Epidermal melanocyte (primary cell): ENCODE measurements at regions not wholly inside any gene's neighbourhood (a gene's known extent, or its start where the extent isn't known, plus 50 kb on each side); places are given as distances from the start of the nearest gene placed in this dataset.

Experiments
- DNase-seq: peaks from one replicate; pipeline ENCODE4 v3.0.0; 2011; ENCODE audit warnings: low spot score; ENCODE audit not compliant: insufficient read length

DNA sequence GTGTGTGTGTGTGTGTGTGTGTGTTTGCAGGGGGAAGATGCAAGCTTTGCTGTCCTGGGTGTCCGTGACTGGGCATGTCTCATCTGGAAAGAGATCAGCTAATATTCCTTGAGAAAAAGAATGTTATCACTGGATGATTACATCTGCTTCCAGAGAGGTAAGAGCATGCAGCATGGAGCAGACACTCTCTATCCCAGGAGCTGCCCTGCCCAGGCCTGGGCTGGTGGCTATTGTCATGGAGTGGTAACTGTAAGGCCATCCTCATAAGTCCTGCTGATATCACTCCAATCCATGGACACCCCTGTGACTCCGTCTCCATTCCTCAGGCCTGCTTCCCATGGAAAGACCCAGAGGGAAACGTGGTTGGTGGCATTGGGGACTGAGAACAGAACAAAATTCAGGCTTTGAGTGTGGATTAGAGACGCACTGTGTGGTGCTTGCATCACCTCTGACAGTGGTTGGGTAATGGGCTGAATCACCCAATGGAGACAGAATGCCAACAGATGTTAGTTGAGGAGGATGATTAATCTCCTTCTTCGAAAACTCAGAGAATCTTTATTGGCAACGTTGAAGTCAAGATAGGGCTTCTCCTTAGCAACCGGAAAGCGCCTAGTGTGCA, 52.0 kb upstream of the KCNIP1 start:
- peak; percentile 50 for DNase-seq

DNA sequence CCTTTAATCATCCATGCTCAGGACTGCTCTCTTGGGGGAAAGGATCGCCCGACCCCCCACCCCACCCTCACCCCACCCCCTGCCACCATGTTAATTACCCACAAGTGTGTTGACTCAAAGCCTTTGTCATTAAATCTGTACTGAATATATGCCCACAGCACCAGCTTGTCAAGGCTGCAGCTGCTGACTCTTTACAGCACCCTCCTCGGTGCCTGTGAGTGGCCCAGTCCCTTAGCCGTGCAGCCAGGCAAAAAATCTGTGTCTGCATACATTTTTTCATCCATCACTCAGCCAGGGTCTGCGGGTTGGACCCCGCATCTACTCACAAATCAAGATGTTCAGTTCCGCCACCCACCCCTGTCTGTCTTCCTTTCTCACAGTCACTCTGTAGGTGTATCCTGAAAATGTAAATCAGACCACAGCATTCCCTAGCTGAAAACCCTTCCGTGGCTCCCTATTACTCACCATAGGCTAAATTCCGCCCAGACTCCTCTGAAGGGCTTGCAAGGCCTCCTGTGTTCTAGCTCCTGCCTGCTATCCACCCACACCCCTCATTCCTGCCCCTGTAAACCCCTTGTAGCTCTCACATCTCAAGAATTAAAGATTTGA, 53.7 kb upstream of the KCNIP1 start:
- DNase-seq = no peak

DNA sequence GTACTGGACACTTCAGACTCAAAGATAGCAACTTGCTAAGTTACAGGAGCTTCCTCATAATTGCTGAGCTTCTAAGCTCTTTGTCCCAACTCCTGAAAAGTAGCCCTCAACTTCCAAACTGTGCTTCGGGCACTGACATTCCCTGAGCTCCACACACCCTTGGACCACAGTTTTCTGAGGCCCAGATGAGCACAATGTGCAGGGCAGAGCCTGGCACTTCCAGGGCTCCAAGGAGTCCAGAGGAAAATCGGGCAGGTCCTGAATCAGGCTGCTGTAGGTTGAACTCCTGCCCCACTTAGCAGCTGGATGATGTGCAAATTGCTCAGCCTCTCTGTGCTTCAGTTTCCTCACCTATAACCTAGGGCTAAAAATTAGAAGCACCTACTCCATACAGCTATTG, 54.6 kb upstream of the KCNIP1 start:
- DNase-seq = no peak

DNA sequence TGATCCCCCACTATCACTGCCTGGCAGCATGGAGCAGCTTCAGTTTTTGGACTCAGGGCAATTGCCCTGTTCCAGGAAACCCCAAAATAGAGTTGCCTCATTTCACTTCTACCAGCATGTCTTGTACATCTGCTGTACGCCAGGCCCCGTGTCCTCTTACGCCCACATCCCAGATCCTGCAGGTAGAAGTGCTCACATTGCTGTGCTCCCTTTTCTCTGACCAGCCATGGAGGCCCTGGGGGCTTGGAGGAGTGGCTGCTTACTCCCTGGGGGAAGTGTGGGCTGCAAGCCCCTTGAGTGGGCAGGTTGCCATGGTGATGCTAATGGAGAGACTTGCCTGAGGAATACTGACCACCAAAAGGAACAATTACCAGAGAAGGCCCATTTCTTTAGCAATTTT, 55.6 kb upstream of the KCNIP1 start:
- DNase-seq = no peak

DNA sequence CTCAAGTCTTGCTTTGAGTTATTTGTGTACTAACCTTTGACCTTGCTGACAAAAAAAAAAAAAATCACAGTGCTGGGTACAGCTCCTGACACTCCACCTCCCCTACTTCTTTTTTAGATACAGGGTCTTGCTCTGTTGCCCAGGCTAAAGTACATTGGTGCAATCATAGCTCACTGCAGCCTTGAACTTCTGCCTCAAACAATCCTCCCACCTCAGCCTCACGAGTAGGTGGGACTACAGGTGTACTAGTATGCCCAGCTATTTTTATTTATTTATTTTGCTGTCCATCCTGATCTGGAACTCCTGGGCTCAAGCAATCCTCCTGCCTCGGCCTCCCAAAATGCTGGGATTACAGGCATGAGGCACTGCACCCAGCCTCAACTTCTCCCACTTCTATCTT, 57.2 kb upstream of the KCNMB1 start:
- no peak for DNase-seq

DNA sequence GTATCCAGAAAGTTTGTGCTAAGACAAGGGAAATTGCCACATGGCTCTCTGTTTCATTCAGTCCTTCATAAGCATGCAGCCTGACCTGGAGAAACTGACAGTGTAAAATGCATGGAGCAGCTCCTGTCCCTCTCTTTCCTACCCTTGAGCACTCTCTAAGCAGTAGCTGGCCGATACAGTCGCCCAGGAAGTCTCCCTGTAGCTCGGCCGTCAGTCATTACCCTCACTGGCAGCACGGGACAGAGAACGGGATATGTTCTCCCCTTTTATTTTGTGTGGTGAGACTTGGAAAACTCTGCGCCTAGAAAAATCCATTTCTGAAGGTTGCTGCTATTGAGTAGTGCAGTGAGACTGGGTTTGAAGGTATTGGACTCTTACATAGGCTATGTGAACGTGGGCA, 56.8 kb upstream of the KCNMB1 start:
- no peak for DNase-seq

DNA sequence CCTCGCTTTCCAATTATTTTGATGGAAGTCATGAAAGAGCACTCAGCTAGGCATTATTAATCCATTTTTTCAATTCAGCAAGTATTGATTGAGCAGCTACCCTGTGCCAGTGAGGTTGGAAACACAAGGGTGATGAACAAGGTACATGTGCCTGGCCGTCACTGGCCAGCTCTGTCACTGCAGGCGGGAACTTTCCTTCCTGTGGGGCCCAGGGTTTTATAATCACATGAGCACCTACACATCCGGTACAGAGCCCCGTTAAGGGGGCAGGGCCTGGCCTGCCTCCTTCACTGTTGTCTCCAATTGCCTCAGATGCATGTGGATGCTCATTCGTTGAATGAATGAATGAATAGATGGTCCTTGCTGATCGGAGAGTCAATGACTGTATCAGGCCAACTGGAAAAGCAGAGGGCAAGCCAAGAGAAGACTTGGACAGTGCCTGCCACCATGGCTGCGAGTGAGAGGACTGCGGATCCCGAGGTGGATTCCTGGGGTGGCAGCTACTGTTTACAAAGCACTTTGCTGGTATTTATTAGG, 55.9 kb upstream of the KCNMB1 start:
- no peak for DNase-seq

DNA sequence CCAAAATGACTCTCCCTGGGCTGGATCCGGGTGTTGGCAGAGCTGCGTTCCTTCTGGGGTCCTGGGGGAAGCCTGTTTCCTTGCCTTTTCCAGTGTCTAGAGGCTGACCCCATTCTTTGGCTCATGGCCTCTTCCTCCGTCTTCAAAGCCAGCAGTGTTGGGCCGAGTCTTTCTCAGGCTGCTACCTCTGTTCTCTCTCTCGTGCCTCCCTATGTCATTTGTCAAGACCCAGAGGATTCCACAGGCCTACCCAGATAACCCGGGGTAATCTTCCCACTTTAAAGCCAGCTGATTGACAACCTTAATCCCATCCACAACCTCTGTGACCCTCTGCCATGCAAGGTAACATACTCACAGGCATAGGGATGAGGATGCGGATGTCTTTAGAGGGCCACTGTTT, 55.0 kb upstream of the KCNMB1 start:
- DNase-seq = no peak

DNA sequence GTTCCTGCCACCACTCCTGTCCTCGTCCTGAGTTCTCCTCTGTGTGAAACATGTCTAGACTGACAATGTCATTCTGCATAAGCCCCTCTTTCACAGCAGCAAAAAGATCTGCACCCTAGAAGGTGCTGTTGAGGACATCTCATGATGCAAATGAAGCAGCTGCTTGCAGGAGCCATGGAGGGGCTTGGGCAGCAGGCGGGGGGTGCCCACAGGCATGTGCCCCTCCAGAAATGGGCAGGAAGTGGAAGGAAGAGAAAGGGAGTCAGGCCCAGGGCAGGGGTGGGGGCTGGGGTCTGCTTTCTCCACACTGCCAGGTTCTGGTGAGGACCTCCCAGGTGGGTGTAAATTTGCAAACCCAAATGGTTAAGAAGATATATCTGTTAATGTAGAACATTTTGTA, 54.5 kb upstream of the KCNMB1 start:
- DNase-seq = no peak

DNA sequence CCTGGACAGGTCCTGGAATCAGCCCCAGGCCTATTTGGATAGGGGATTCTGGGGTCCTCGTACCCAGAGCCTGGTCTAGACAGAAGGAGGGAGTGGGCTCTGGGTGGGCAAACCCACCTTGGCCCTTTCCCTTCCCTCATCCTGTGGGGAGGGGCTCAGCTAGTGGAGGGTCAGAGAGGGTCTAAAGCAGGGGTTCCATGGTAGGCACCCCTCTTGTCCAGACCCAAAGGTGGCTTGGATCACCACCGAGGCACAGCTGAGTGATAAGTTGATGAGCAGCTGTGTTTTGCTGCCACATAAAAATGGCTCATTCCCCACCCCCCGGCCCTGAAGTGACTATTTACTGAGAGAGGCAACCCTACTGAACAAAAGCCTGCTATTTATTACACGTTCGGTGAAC, 53.8 kb upstream of the KCNMB1 start:
- DNase-seq = no peak

DNA sequence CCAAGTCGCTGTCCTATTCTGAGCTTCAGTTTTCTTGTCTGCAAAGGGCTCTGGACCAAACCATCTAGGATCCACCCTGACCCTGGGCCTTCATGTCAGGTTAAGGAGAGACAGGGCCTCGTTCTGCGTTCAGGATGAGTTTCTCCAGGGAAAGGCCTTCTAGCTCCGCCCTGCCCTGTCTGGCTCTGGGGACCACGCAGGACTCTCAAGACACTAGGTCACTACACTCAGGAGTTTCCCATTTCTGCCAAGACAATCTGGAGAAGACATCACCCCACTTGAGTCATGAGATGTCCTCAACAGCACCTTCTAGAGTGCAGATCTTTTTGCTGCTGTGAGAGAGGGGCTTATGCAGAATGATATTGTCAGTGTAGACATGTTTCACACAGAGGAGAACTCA, 53.2 kb upstream of the KCNMB1 start:
- no peak for DNase-seq

DNA sequence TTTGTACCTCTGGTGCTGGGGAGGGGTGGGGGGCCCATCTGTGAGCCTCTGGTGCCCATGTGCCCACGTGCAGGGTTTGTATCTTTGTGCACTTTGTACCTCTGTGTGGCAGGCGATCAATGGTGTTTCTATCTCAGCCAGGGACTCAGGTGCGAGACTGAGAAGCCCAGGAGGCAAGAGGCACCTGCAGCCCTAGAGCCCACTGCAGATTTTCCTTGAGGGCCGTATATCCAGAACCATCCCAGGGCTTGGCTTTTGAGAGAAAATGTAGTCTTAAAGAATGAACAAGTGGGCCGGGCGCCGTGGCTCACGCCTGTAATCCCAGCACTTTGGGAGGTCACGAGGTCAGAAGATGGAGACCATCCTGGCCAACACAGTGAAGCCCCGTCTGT, 52.2 kb upstream of the KCNMB1 start:
- DNase-seq = no peak

DNA sequence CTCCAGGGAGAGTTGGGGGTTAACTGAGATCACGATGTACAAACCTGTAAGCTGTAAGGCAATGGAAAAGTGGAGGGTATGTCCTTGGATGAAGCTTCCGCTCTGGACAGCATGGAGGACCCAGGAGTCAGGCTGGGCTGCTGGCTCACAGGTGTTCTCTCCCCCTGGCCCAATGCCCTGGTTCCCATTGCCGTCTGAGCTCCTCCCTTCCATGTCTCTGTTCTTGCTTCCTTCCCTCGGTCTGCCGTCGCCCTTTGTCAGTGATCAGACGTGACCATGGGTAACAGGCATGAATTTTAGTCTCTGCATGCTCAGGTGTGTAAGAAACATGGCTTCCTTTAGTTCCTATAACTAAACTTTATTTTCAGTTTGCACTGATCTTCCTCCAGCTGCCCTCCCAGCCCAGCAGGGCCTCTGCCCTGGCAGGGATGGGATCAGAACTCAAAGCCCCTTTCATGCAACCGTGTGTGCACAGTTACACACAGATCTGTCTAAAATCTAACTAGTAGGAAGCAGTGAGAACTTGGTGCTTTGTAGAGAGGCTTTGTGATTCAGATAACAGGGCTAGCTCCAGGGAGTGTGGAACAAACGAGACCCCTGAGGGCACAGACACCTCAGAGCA, 51.7 kb upstream of the KCNMB1 start:
- DNase-seq = no peak

DNA sequence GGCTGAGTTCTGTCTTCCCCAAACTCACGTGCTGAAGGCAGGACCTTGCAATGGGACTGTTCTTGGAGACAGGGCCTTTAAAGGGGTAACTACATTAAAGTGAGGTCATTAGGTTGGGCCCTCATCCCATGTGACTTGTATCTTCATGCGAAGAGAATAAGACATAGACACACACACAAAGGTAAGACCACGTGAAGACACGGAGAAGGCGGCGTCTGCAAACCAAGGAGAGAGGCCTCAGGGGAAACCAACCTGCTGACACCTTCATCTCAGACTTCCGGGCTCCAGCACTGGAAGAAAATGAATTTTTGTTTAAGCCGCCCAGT, 50.7 kb upstream of the KCNMB1 start:
- no peak for DNase-seq

DNA sequence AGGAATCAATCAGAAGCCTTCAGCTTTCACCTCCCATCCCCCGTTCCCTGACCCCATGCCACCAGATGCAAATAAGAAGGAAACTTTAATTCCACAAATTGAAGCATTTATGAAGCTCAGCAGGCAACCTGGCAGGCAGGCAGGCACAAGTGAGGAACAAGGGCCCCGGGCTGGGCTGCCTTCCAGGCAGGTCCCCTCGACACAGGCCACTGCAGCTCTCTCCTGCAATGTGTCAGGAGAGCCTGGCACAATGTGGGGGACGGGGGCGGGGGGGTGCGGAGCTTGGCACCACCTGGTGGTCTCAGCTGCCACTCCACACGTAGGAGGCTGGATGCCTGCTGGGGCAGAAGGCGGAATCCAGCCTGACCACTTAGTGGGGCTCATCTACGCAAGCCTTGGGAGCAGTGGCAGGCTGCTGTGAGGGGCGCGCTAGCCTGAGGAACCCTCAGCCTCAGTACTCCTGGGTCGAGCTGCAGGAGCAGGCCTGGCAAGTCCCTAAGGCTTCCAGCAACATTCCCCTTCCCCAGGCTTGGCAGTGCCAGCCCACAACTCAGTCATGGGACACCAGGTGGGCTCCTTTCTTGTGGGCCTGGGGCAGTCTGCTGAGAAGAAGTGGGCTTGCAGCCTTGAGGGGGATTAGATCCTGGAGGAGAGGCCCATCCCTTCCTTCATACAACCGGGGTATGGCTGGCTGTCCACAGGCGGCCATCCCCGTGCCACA, 50.2 kb upstream of the KCNMB1 start:
- DNase-seq = no peak
